ENCODE measurements at regions not wholly inside any gene's neighbourhood (a gene's known extent, or its start where the extent isn't known, plus 50 kb on each side); places are given as distances from the start of the nearest gene placed in this dataset.
"Not testable (repeated sequence)": the region's sequence is repeated elsewhere in the genome, so short reads cannot be mapped to it uniquely, and the experiment has no call there.

DNA sequence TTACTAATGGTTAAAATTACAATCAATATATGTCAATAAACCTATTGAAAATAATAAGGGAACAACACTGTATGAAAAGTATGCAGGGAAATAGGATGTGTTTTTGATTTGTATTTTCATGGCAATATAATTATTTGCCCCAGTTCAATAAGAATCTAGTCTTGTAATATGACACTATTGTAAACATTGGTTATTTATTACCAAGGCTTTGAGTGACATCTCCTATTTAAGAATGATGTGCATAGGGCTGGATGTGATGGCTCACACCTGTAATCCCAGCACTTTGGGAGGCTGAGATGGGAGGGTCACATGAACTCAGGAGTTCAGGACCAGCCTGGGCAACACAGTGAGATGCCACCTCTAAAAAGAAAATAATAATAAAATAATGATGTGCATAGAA is 78.6 kb upstream of the DTNBP1 start:
- H3K27ac ChIP-seq (ENCODE audit: low read depth, low read length, poor library complexity, severe bottlenecking) = no peak overlapping the region
- ChIA-PET CTCF (ENCODE audit: unreplicated experiment) (no interaction called here), POLR2A (no interaction called here)
- no peak overlapping the region for H2AFZ ChIP-seq (ENCODE audit: low read length)
- DNase-seq (ENCODE audit: low spot score) = no peak
- TF ChIP-seq EZH2phosphoT487 (IDR thresholded peaks at IDR 0.05; ENCODE audit: borderline replicate concordance, low read depth, low read length) = no peak
- TF ChIP-seq, protein P1, sequence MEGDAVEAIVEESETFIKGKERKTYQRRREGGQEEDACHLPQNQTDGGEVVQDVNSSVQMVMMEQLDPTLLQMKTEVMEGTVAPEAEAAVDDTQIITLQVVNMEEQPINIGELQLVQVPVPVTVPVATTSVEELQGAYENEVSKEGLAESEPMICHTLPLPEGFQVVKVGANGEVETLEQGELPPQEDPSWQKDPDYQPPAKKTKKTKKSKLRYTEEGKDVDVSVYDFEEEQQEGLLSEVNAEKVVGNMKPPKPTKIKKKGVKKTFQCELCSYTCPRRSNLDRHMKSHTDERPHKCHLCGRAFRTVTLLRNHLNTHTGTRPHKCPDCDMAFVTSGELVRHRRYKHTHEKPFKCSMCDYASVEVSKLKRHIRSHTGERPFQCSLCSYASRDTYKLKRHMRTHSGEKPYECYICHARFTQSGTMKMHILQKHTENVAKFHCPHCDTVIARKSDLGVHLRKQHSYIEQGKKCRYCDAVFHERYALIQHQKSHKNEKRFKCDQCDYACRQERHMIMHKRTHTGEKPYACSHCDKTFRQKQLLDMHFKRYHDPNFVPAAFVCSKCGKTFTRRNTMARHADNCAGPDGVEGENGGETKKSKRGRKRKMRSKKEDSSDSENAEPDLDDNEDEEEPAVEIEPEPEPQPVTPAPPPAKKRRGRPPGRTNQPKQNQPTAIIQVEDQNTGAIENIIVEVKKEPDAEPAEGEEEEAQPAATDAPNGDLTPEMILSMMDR (conservative IDR thresholded peaks at IDR 0.05; ENCODE audit: low read length) = no peak
- H3K9me2 ChIP-seq (ENCODE audit: insufficient read depth, low read length) = no peaks in the 10 kb centered on the region
- H3K4me2 ChIP-seq (ENCODE audit: low read length) = no peak overlapping the region
- H4K20me1 ChIP-seq (ENCODE audit: insufficient read depth, low read length) = no peaks in the 10 kb centered on the region
- no peak overlapping the region for H3K4me3 ChIP-seq (ENCODE audit: low read depth, low read length, poor library complexity, severe bottlenecking)
- no peaks in the 10 kb centered on the region for H3K79me2 ChIP-seq (ENCODE audit: insufficient read depth, low read depth, low read length)
- intact Hi-C loops (cut with micrococcal nuclease; ENCODE audit: unreplicated experiment) = no loop called here
- H3K36me3 ChIP-seq (ENCODE audit: insufficient read depth, low read length) = no peaks in the 10 kb centered on the region
- H3K9me3 ChIP-seq (ENCODE audit: low read length) = no peaks in the 10 kb centered on the region
- no peaks in the 10 kb centered on the region for H3K4me1 ChIP-seq (ENCODE audit: insufficient read depth, low read length, poor library complexity, severe bottlenecking)
- BruUV-seq (replicated peaks) = no TSS peak

DNA sequence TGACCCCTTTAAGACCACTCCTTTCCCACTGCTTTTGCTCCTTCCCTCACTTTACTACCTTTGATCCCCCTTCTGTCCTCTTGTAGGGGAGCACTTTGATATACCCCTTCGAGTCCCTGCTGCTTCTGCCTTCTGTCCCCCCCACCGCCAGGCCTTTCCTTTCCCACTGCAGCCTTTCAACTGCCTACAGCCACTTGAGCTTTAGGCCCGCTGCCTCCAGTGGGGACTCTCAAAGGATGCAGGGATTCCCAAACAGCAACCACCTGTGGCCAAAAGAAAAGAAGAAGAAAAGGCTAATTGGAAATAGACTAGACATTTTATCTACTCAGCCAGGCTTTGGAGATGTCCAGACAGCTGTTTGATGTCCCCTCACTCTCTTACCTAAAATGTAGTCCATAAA is 77.0 kb upstream of the DTNBP1 start:
- no peak for TF ChIP-seq EZH2phosphoT487 (IDR thresholded peaks at IDR 0.05; ENCODE audit: borderline replicate concordance, low read depth, low read length)
- TF ChIP-seq, protein P1 (conservative IDR thresholded peaks at IDR 0.05; ENCODE audit: low read length) = no peak
- BruUV-seq (replicated peaks) = no TSS peak
- no peaks in the 10 kb centered on the region for H4K20me1 ChIP-seq (ENCODE audit: insufficient read depth, low read length)
- no peak overlapping the region for H3K4me3 ChIP-seq (ENCODE audit: low read depth, low read length, poor library complexity, severe bottlenecking)
- POLR2A ChIA-PET = no interaction called here
- no peak overlapping the region for H2AFZ ChIP-seq (ENCODE audit: low read length)
- no peaks in the 10 kb centered on the region for H3K36me3 ChIP-seq (ENCODE audit: insufficient read depth, low read length)
- H3K4me2 ChIP-seq (ENCODE audit: low read length) = no peak overlapping the region
- H3K9me2 ChIP-seq (ENCODE audit: insufficient read depth, low read length) = no peaks in the 10 kb centered on the region
- H3K79me2 ChIP-seq (ENCODE audit: insufficient read depth, low read depth, low read length) = no peaks in the 10 kb centered on the region
- DNase-seq (ENCODE audit: low spot score) = no peak
- CTCF ChIA-PET (ENCODE audit: unreplicated experiment) = no interaction called here
- H3K27ac ChIP-seq (ENCODE audit: low read depth, low read length, poor library complexity, severe bottlenecking) = no peak overlapping the region
- H3K9me3 ChIP-seq (ENCODE audit: low read length) = no peaks in the 10 kb centered on the region
- intact Hi-C loops (cut with micrococcal nuclease; ENCODE audit: unreplicated experiment) = no loop called here
- no peaks in the 10 kb centered on the region for H3K4me1 ChIP-seq (ENCODE audit: insufficient read depth, low read length, poor library complexity, severe bottlenecking)

DNA sequence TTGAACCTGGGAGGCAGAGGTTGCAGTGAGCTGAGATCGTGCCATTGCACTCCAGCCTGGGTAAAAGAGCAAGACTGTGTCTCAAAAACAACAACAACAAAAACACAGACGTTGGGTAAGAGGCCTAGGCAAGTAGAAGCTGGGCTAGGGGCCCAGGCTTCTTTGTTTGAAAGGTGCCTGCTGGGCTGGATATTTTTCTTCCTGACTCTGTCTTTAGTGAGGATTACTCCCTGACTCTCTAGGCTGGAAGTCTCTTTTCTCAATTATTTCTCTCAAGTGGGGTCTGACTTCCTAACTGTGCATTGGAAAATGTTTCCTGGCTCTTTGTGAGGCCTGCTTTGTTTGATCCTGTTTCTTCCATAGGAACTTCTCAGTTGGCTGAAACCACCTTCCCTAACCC is 76.5 kb upstream of the DTNBP1 start:
- POLR2A ChIA-PET = no interaction called here

DNA sequence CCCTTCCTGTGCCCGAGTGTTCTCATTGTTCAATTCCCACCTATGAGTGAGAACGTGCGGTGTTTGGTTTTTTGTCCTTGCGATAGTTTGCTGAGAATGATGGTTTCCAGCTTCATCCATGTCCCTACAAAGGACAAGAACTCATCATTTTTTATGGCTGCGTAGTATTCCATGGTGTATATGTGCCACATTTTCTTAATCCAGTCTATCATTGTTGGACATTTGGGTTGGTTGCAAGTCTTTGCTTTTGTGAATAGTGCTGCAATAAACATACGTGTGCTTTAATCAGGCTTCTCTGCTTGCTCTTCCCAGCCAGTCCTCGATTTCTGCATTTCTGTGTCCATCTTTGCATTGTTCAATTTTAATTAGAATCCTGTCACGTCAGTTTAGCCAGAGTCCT is 75.4 kb upstream of the DTNBP1 start:
- POLR2A ChIA-PET; DNase-seq (ENCODE audit: low spot score); H3K4me3 ChIP-seq (ENCODE audit: low read depth, low read length, poor library complexity, severe bottlenecking); H3K4me1 ChIP-seq (ENCODE audit: insufficient read depth, low read length, poor library complexity, severe bottlenecking); H3K4me2 ChIP-seq (ENCODE audit: low read length); CTCF ChIA-PET (ENCODE audit: unreplicated experiment); intact Hi-C loops (cut with micrococcal nuclease; ENCODE audit: unreplicated experiment); H2AFZ ChIP-seq (ENCODE audit: low read length); H4K20me1 ChIP-seq (ENCODE audit: insufficient read depth, low read length); H3K27ac ChIP-seq (ENCODE audit: low read depth, low read length, poor library complexity, severe bottlenecking); H3K79me2 ChIP-seq (ENCODE audit: insufficient read depth, low read depth, low read length); H3K36me3 ChIP-seq (ENCODE audit: insufficient read depth, low read length); H3K9me3 ChIP-seq (ENCODE audit: low read length); BruUV-seq (replicated peaks); H3K9me2 ChIP-seq (ENCODE audit: insufficient read depth, low read length): not testable (repeated sequence)

More for the DNA sequence above, 76.5 kb upstream of the DTNBP1 start:
- H4K20me1 ChIP-seq (ENCODE audit: insufficient read depth, low read length) = no peaks in the 10 kb centered on the region
- H3K9me2 ChIP-seq (ENCODE audit: insufficient read depth, low read length) = no peaks in the 10 kb centered on the region
- no peak for TF ChIP-seq EZH2phosphoT487 (IDR thresholded peaks at IDR 0.05; ENCODE audit: borderline replicate concordance, low read depth, low read length)
- TF ChIP-seq, protein P1 (conservative IDR thresholded peaks at IDR 0.05; ENCODE audit: low read length) = no peak
- intact Hi-C loops (cut with micrococcal nuclease; ENCODE audit: unreplicated experiment) = no loop called here
- CTCF ChIA-PET (ENCODE audit: unreplicated experiment) = no interaction called here
- H3K27ac ChIP-seq (ENCODE audit: low read depth, low read length, poor library complexity, severe bottlenecking) = no peak overlapping the region
- H3K4me1 ChIP-seq (ENCODE audit: insufficient read depth, low read length, poor library complexity, severe bottlenecking) = no peaks in the 10 kb centered on the region
- no peaks in the 10 kb centered on the region for H3K79me2 ChIP-seq (ENCODE audit: insufficient read depth, low read depth, low read length)
- DNase-seq (ENCODE audit: low spot score) = no peak
- H3K4me2 ChIP-seq (ENCODE audit: low read length) = no peak overlapping the region
- H3K4me3 ChIP-seq (ENCODE audit: low read depth, low read length, poor library complexity, severe bottlenecking) = no peak overlapping the region
- no peak overlapping the region for H2AFZ ChIP-seq (ENCODE audit: low read length)
- no peaks in the 10 kb centered on the region for H3K9me3 ChIP-seq (ENCODE audit: low read length)
- no TSS peak for BruUV-seq (replicated peaks)
- no peaks in the 10 kb centered on the region for H3K36me3 ChIP-seq (ENCODE audit: insufficient read depth, low read length)

All from OCI-LY7 (cell line).